Fibroblast of skin of left quadriceps (primary cell): ENCODE measurements at regions not wholly inside any gene's neighbourhood (a gene's known extent, or its start where the extent isn't known, plus 50 kb on each side); places are given as distances from the start of the nearest gene placed in this dataset.

Experiments used
- DNase-seq, 2 experiments: peaks; one replicate each; pipeline ENCODE4 v3.0.0-alpha.2; 2013; ENCODE audit warnings: low read depth in 2 of 2

- peak; percentile 38 to 43 for DNase-seq
Measured at GRCh38 chr4:175536852-175537453, 275.1 kb downstream of the GPM6A start.

DNA sequence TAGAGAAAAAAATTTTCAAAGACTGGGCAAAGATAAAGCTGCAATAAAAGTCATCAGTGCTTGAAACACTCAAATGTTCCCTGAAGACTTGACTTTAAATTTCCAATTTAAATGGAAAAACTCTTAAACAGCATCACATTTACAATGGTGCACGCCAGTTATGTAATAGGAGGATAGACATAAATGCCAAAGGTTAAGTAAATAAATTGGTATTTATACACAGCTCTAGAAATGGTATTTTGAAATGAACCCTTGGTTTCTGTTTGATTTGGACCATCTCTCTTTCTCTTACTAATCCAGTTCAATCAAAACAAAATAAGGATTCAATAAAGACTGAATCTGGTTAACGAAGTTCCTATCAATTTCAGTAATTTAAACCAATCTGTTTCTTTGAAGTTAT, 272.6 kb downstream of the GPM6A start:
- no peak for DNase-seq

- no peak for DNase-seq
Measured at GRCh38 chr4:175540151-175540550, 271.9 kb downstream of the GPM6A start.

GRCh38 chr4:175540732-175541131, 271.3 kb downstream of the GPM6A start:
- DNase-seq: no peak

DNA sequence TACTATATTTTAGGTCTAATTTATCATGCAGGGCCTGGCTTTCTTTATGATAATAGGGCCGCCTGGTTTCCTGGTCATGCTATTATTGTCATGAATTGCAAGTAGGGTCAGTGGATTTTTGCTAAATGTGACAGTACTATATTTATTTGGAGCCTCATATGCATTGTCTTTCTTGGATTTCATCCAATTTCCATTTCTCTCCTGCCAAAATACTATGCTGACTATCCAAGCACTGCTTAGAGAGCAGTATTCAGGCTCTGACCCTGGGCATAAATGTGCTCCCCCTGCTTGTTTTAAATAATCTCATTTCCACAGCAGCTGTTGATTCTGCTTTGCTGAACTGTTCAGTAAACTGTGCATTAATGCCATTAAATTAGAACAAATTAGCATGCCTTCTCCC, 269.3 kb downstream of the GPM6A start:
- DNase-seq: no peak

DNA sequence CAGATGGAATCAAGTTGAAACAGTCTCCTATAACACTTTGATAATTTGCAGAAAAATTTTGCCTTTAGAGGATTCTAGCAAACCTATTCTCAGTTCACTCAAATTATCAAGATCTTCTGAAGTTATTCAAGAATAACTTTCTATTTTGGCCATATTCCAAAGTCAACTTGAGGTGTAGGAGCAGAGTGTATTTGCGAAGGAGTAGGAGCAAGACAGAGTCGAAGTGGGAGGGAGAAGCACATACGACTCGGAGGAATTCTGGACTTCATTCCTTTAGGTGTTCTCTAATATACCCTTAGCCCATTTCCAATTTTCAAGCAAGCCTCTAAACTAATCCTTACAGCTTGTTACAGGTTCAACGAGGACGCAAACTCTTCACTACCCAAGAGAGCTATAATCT, 252.9 kb downstream of the GPM6A start:
- no peak for DNase-seq

- DNase-seq: no peak
Measured at GRCh38 chr4:175559526-175559925, 252.5 kb downstream of the GPM6A start.

- no peak for DNase-seq
Measured at GRCh38 chr4:175560604-175561003, 251.5 kb downstream of the GPM6A start.

DNA sequence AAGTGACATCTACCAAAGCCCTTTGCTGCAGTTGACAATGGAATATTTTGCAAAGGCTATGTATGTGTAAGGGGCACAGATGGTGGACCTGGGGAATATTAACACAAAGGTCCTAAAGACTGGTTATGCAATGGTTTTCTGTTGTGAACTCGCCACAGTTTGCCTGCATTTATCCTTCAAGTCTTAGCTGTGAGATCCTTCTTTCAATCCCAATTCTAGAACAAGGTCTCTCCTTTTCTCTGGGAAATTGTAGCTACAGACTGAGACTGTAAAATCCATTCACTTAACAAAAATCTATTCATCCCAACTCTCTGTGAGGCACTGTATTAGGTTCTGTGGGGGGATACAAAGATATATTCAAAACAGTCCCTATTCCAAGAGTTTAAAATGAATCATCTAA, 250.4 kb downstream of the GPM6A start:
- DNase-seq: no peak

GRCh38 chr4:175562111-175562510, 250.0 kb downstream of the GPM6A start:
- DNase-seq: no peak

DNA sequence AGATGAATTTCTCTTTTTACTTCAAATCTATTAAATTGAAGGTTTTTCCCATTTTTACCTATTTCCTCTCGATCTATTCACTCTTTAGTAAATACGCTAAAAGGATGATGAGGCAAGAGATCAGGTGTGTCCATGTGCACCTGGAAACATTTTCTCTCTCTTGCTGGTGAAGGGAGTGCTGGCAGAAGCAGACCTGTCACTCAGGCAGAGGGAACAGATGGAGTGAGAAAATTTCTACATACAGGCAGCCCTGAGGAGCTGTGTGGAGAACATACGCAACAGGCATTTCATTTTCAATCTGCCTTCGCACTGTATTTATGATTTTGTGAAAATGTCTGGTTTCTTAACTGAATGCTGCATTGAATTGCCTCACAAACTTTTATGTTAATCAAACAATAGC, 249.5 kb downstream of the GPM6A start:
- no peak for DNase-seq
